ENCODE measurements at regions not wholly inside any gene's neighbourhood (a gene's known extent, or its start where the extent isn't known, plus 50 kb on each side); places are given as distances from the start of the nearest gene placed in this dataset.
"Not testable (repeated sequence)": the region's sequence is repeated elsewhere in the genome, so short reads cannot be mapped to it uniquely, and the experiment has no call there.

DNA sequence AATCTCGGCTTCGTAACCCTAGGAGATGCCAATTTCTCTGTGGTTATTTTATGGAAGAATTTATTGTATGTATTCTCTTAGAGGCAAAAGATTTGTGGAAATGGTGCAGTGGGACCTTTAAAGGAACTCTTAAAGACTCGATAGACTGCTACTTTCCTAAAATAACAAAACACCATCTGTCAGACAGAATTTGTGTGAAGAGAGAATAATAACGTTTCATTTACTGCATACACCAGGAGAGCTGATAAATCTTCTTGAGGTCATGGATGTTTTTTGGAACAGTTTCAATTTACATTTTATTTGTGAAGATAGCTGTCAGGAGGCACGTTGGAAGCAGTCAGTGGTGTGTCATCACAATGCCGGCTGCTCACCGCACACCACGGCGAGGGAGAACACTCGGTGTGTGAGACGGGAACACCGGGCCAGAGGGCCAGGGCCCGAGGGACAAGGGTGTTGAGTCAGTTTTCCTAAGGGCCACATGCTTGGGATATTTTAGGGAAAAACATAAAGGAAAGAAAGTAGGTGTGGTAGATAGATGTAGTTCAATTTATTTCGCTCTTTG is 1681.0 kb upstream of the DDX18 start:
- no peak for DNase-seq (ENCODE audit: low spot score)

DNA sequence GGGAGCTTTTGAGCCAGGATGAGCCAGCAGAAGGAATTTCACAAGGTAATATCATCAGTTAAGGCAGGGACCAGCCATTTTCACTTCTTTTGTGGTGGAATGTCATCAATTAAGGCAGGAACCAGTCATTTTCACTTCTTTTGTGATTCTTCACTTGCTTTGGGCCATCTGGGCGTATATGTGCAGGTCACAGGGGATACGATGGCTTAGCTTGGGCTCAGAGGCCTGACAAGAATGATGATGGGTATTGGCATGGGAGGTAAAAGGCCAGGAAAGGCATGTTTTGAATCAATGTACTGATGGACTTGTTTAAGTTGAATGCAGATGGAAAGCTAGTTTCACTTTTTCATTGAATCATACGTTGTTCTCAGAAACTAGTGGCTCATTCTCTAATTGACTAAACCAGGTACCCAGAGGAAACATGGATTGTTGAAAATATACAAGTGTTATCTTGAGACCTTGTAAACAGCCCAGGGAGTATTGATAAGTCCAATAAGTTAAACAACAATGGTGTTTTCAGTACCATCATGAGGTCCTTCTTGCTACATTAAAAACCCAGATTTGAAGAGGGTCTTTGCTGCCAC is 1672.5 kb upstream of the DDX18 start:
- DNase-seq (ENCODE audit: low spot score): no peak

DNA sequence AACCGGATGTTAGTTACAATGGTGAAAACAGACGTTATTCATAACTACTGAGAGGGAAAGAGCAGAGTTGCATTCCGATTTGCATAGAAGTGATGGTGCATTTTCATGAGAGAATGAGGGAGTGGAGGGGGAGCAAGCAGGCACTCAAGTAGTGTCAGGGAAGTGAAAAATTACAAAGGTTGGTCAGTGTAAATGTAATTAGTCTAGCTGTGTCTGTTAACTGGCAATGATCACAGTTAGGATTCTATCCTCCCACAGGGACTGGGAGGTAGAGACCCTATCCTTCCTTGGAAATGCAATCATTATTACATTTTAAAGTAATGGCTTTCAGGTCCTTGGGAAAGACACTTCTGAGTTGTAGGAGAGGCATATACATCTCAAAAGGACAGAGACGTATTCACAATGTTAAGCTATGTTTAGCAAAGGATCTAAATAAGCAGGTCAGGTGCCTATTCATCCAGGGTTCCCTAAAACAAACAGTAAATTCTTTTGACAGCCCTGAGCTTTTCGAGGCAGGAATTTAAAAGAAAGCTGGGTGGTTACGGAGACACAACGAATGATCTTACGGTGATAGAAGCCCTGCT is 1671.8 kb upstream of the DDX18 start:
- no peak for DNase-seq (ENCODE audit: low spot score)

DNA sequence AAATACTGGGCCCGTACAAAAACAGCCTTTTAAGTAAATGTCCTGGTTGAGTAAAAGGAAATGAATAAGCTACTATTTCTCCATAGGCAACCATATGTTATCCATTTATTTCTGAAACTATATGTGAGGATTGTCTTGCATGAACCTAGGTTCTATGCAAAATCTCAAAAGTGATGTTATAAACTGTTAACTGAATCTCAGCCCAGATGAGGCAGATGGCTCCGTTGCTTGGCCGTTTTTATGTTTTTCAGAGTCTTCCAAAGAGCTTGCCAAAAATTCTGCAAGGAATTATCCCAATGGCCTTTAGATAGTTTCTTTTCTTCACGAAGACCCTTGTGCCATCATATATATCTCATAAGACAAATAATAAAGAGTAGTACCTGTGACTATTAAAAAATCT is 1669.5 kb upstream of the DDX18 start:
- no peak for DNase-seq (ENCODE audit: low spot score)

DNA sequence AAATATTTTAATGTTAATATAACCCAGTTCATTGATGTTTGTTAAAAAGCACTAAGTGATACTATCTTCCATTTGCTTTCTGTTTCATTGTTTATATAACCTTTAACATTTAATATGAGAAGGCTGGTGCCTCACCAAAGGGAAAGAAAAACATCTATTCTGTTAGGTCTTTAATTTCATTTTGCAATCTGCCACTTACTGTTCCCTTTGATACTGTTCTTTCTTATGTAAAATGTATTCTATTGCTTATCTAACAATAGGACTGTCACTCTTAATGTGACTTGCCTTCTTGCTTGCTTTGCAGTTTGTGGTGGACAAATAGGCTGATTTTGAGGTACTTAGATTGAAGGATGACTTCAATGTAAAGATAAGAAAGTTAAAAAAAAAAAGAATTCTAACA is 1666.1 kb upstream of the DDX18 start:
- DNase-seq (ENCODE audit: low spot score): no peak

DNA sequence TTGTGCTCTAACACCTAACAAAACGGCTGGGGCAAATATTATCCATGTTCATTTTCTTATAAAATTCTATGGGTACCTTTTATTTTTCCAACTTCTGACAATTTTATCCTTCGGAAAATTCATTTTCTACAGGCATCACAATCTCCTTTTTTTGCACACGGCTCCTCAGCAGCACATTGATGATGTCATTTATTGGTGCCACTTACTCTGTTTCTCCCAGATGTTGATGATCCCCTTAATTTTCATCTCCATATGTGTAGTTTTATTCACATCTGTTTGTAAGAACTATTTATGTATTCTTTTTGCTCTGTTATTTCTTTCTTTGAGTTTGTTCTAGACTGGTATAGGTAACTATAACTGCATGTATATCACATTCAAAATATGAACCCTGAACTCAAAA is 1660.8 kb upstream of the DDX18 start:
- DNase-seq (ENCODE audit: low spot score): no peak

DNA sequence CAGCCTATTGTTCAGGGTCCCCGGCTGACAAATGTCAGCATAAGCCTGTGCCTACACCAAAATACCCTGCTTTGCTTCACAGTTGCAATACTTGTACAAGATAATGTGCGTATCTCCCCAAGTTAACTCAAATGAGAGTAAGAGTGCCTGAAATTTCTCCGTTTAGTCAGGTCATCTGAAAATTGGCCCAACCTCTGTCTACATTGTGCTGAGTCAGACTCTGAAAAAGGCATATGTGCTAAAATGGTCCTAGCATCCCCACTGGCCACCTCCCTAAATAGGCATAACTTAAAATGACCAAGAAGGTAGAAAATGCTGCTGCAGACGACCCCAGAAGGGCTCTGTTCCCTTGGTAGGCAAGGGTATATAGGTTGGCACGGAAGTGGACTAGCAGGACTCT is 1653.8 kb upstream of the DDX18 start:
- DNase-seq (ENCODE audit: low spot score): no peak

DNA sequence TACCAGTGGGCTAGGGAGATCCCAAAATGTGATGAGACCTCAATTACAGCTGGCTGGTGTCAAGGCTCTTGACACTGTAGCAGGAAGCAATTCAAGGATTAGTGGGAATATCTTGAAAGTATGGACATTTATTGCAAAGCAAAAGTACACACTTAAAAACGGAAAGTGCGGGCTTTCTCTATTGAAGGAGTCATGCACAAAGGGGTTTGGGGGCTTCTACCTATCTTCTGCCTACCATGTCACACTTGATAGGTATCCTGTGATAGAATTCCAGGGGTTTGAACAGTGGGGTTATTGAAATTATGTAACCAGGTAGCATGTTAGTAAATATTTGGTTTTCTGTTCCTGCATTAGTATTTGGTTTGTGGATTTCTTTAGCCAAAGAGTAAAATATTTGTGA is 1652.1 kb upstream of the DDX18 start:
- DNase-seq (ENCODE audit: low spot score): no peak

DNA sequence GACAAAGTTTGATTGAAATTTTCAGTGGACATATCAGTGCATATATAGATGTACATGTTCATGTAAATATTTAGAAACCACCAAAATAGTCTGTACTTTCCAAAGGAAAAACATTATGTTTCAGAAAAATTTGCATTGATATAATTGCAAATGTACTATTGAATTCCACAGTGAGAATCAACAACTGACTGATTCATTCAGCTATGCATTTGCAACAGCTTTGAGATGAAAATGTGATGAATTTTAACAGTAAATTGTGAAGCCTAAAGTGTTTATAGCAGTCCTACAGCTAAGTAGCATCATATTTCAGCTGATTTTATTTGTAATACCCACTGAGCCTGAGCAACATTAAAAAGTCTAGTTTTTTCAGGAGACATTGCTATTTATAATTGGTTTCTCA is 1647.4 kb upstream of the DDX18 start:
- DNase-seq (ENCODE audit: low spot score): no peak

DNA sequence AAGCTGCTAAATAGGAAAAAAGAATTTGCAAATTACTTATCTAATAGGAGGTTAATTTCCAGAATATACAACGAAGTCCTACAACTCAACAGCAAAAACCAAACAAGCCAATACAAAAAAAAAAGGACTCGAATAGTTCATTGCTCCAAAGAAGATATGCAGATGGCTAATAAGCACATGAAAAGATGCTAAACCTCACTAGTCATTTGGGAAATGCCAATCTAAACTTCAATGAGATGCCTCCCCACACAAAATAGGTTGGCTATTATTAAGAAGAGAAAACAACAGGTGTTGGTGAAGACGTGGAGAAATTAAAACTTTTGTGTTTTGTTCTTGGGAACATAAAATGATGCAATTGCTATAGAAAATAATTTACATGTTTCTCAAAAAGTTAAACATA is 1634.4 kb upstream of the DDX18 start:
- no peak for DNase-seq (ENCODE audit: low spot score)

DNA sequence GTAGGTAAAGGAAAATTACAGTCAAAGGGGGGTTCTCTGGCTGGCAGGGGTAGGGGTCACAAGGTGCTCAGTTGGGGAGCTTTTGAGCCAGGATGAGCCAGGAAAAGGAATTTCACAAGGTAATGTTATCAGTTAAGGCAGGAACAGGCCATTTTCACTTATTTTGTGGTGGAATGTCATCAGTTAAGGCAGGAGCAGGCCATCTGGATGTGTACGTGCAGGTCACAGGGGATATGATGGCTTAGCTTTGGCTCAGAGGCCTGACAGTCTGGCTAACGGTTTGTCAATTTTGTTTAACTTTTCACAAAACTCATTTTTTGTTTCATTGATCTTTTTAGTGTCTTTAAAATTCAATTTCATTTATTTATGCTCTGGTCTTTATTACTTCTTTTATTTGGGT is 1623.8 kb upstream of the DDX18 start:
- not testable (repeated sequence) for DNase-seq (ENCODE audit: low spot score)

DNA sequence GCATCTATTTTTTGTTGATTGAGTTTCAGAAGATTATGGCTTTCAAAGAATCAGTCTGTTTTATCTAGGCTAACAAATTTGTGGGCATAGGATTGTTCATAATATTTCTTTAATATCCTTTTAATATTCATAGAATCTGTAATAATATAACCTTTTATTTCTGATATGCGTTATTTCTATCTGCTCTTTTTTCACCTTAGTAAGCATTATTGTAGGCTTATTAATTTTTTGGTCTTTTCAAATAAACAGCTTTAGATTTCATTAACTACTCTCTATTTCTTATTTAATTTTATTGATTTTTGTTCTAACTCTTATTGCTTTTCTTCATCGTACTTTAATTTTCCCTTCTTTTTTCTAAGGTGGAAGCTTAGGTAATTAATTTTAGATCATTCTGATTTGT is 1614.4 kb upstream of the DDX18 start:
- DNase-seq (ENCODE audit: low spot score): no peak

DNA sequence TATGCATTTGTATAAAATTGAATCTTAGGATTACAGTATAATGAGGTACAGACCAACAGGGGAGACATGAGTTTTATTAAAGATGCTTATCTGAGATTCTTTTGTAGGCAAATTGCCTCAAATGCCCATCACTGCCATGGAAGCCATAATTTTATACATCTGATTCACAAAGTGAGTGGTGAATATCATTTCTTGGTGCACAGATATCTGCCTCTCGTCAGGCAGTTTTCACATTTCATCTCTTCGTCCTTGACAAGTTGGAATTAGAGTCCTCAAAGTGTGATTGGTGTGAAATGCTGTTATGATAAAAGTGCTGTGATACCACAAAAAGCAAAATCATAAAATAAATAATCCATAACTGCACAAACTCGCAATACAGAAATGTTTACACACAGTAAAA is 1602.8 kb upstream of the DDX18 start:
- no peak for DNase-seq (ENCODE audit: low spot score)

DNA sequence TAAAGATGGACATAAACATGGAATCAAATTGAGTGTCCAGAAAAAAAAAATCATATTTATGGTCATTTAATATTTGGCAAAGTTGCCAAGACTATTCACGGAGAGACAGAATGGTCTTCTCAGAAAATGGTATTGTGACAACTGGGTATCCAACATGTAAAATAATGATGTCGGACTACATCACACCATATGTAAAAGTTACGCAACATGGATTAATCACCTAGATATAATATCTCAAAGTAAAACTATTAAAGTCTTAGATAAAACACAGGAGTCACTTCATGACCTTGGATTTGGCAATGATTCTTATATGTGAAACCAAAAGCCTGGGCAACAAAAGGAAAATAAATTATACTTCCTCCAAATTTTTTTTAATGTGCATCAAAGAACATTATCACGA is 1591.7 kb upstream of the DDX18 start:
- DNase-seq (ENCODE audit: low spot score): no peak

DNA sequence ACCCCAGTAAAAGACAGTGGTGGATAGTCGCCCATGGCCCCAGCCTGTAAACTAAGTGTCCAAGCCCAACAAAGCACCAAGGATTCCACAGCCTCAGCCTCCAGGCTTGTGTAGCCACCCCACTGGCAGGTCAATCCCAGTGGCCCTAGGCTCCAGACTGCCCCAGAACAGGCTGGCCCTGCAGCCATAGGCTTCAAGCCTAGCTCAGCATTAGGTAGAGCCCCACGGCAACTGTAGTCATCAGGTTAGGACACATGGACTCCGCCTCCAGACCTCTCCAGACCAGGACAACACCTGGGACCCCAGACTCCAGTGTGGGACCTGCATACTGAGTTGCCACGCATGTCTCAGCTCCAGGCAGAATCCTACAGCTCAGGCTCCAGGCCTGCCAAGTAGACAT is 1590.6 kb upstream of the DDX18 start:
- DNase-seq (ENCODE audit: low spot score): no peak

DNA sequence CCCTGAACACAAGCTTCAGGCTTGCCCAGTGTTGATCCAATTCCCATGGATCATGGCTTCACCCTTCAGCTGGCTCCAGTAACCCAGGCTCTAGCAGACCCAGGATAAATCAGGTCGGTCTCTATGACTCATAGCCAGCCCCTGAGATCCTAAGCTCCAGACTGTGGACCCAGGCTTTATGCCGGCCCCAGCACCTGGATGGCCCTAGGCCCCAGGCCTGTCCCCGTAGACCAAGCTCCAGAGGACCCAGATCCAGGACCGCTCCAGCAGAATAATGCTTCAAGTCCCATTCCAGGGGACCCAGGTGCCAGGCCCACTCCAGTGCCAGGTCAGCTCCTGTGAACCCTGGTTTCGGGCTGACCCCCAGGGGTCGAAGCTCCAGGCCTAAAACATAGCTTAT is 1589.9 kb upstream of the DDX18 start:
- no peak for DNase-seq (ENCODE audit: low spot score)

DNA sequence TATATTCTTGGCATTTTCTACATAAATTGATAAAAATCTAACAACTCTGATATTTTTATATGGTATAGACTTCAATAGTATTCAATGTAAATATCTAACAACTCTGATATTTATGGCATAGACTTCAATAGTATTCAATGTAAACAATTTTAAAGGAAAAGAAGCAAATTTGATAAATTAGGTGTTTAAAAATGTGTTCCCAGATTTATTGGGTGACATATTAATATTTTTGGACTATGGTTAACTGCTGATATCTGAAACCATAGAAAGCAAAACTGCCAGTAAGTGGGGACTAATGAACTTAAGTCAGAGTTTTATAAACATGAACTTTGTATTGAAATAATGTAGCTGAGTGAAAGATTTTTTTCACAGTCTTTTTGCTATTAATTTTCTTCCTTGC is 1576.0 kb upstream of the DDX18 start:
- DNase-seq (ENCODE audit: low spot score): no peak

DNA sequence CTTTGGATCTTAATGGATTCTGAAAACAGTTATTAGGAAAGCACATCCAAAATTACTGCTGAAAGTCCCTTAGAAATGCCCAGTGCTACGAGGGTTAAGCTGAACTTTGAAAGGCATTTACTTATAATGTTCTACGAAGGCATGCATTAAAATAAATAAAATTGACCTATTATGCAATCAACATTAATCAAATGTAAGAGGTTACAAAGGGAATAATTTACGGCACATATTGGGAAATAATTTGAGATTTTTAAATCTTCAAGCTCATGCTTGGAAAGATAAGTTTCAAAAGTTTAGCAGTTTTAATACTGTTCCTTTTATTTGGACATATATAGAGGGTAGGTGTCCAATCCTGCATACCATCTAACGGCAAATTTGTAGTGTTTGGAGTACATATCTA is 1564.1 kb upstream of the DDX18 start:
- DNase-seq (ENCODE audit: low spot score): no peak

DNA sequence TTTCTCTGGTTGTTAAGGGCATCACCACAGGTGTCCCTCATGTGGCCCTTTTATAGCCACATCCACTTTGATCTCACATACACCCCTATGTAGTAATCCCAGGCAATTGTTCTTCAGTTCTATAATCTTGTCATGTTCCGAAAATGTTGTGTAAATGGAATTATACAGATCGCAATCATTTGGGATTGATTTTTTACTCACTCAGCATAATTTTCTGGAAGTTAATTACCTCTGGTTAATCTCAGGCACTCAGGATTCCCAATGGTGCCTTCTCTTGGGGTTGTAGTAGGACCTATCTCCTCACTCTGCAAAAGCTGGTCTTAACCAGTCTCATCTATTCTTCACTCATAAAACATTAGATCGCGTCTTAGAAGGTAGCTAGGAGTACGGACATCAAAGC is 1549.6 kb upstream of the DDX18 start:
- DNase-seq (ENCODE audit: low spot score): no peak

DNA sequence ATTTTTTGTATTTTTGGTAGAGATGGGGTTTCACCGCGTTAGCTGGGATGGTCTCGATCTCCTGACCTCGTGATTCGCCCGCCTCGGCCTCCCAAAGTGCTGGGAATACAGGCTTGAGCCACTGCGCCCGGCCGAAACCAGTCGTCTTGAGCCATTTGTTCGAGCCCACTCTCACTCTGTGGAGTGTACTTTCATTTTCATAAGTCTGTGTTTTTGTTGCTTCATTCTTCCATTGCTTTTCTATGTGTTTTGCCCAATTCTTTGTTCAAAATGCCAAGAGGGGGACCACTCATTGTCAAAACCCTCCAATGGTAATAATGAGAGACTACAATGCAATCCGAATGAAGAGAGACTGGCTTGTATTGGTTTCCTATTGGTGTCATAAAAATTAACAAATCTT is 1545.5 kb upstream of the DDX18 start:
- no peak for DNase-seq (ENCODE audit: low spot score)

DNA sequence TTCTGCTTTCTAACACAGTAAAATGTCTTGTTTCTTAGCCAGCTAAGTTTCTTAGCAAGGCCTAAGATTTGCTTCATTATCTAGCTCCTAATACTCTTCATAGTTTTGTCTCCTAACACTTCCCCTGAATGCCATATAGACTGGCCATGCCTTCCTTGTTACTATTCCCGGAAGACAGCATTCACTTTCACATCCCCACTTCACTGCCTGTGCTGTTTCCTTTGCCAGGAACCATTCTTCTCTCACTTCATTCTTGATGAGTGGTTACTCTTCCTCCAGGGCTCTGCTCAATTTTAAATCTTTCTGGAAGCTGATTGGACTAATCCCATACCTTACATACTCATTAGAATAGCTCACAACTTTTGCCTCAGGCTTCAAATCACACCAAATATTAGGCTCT is 1510.2 kb upstream of the DDX18 start:
- DNase-seq (ENCODE audit: low spot score): no peak

DNA sequence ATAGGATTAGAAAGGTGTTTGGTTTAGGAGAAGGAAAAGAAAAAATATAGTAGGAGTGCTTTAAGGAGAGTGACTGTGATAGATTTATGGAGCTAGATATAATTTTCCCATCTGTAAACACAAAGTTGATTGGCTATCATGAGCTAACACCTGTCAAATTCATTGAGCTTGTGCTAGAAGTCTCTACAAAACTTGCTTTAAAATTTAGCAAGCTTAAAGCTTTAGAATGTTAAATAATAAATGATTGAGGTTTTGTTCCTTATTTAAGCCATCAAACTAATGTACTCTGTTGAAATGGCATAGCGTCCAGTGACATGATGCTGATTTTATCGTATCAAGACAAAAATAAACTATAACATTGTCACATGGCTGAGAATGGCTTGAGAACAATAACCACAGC is 1497.4 kb upstream of the DDX18 start:
- DNase-seq (ENCODE audit: low spot score): no peak

DNA sequence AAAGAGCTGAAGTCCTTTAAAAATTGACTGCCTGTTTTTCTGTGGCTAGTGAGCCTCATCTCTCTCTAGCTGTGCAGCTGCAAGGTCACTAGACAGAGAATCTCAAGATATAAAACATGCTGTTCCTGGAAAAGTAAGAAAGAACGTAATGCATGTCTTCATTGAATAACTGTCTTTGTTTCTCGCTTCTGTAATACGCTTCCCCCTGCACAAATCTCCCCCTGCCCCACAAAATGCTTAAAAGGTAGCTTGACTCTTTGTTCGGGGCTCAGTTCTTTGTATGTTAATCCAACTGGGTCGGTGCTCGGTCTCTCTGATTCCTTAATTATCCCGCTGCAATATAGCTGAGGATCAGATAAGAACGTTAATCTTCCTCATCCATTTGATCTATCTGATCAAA is 1495.9 kb upstream of the DDX18 start:
- DNase-seq (ENCODE audit: low spot score): not testable (repeated sequence)

DNA sequence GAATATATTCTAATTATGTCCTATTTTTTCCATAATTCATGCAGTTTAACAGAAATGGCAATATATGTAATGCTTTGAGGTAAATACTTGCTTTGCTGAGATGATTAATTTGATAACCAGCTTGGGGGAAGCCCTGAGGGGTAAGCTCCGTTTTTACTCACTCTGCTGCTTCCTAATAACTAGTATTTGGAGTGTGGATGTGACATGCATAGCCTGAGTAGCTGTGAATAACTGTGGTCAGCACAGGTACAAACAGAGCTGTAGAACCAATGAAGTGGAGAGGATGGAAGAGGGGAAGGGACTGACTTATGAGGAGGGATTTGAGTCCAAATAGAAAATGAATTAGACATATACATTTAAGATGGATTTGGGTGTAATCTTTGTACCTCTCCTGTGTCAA is 1495.5 kb upstream of the DDX18 start:
- no peak for DNase-seq (ENCODE audit: low spot score)

All from NAMALWA (cell line).